ENCODE measurements at regions not wholly inside any gene's neighbourhood (a gene's known extent, or its start where the extent isn't known, plus 50 kb on each side); places are given as distances from the start of the nearest gene placed in this dataset.
A peak's percentile ranks its signal among the peaks of the same experiment; 100 is the strongest.

DNA sequence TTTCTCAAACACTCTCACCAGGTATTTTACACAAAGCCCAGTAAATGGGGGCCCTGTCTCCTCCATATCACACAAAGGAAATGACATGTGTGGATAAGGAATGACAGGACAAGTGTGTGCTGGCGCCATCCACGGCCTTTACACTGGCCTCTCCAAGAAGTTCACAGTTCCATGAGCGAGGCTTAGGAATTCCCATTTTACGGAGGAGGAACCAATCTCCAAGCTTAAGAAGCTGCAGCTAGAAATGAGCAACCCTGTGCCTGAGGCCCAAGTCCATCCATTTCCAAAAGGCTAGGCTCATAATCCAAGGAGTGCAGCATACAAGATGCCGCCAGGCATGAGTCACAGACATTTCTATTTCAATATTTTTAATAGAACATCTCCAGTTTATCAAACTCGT is 203.4 kb downstream of the AUH start:
- no peak overlapping the region for H2AFZ ChIP-seq (ENCODE audit: low read length, unreplicated experiment)
- no peaks in the 10 kb centered on the region for H3K79me2 ChIP-seq (ENCODE audit: control insufficient read depth, insufficient read depth, low read length, unreplicated experiment)
- no peaks in the 10 kb centered on the region for H3K27me3 ChIP-seq (ENCODE audit: insufficient read depth, low read length)
- H3K36me3 ChIP-seq (ENCODE audit: insufficient read depth, low read length): no peaks in the 10 kb centered on the region
- peaks cover 15% of the 10 kb centered on the region for H3K4me1 ChIP-seq (ENCODE audit: control insufficient read depth, insufficient read depth, low read length, unreplicated experiment)
- no peak overlapping the region for H3K4me3 ChIP-seq (ENCODE audit: low read depth, low read length)
- no peak overlapping the region for H3K27ac ChIP-seq (ENCODE audit: low read depth, low read length)

DNA sequence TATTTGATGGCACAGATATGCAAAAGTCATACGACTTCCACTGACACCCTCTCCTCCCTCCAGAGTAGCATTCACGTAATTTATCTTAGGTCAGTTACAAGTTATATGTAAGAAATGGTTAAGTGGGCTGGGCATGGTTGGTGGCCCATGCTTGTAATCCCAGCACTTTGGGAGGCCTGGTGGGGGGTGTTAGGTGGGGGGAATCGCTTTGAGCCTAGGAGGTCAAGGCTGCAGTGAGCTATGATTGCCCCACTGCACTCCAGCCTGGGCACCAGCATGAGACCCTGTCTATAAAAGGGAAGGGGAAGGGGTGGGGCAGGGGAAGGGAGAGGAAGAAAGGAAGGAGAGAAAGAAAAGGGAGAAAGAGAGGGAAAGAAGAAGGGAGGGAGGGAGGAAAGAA is 202.8 kb downstream of the AUH start:
- Histone ChIP-seq H3K27me3 (ENCODE audit: insufficient read depth, low read length) (no peaks in the 10 kb centered on the region), H3K79me2 (ENCODE audit: control insufficient read depth, insufficient read depth, low read length, unreplicated experiment) (no peaks in the 10 kb centered on the region), H3K4me3 (ENCODE audit: low read depth, low read length) (no peak overlapping the region), H2AFZ (ENCODE audit: low read length, unreplicated experiment) (no peak overlapping the region), H3K4me1 (ENCODE audit: control insufficient read depth, insufficient read depth, low read length, unreplicated experiment) (peaks cover 18% of the 10 kb centered on the region), H3K36me3 (ENCODE audit: insufficient read depth, low read length) (no peaks in the 10 kb centered on the region), H3K27ac (ENCODE audit: low read depth, low read length) (no peak overlapping the region)

DNA sequence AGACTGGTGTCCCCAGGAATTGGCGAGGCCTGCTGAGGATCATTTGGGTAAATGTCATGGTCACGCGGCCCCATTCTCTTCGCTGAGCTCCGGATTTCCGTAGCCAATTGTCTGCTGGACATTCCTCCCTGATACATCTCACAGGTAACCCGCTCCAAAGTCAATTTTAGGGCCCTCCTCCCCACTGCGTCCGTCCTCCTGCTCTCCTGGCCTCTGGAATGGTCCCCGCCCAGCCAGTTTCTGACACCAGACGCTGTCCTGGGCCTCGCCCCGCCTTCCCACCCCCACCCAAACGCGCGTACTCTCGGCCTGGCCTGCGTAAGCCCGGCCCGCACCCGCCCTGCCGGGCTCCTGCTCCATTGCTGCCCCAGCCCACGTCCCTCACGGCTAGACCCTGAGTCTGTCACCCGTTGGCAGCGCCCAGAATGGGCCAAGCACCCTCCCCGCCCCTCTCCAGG is 202.0 kb downstream of the AUH start:
- no peak overlapping the region for H3K4me3 ChIP-seq (ENCODE audit: low read depth, low read length)
- no peaks in the 10 kb centered on the region for H3K27me3 ChIP-seq (ENCODE audit: insufficient read depth, low read length)
- H3K36me3 ChIP-seq (ENCODE audit: insufficient read depth, low read length): no peaks in the 10 kb centered on the region
- H2AFZ ChIP-seq (ENCODE audit: low read length, unreplicated experiment): no peak overlapping the region
- H3K79me2 ChIP-seq (ENCODE audit: control insufficient read depth, insufficient read depth, low read length, unreplicated experiment): no peaks in the 10 kb centered on the region
- H3K27ac ChIP-seq (ENCODE audit: low read depth, low read length): no peak overlapping the region
- H3K4me1 ChIP-seq (ENCODE audit: control insufficient read depth, insufficient read depth, low read length, unreplicated experiment): peaks cover 25% of the 10 kb centered on the region

DNA sequence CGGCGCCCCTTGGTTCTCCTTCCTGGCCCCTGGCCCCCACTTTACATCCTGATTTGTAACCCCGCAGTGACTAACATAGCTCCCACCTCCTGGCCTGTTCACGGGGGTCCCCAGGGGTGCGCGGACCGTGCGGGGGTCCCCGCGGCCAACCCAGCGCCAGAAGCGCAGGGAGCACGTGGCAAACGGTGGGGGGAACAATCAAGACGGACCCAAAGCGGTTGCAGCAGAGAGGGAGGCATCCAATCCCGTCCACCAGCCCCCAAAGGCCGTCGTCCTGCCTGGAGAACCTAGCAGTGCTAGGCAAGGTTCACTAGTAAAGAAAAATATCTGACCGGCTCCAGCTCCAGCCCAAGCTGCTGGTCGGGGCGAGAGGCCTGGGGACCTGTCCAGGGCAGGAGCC is 201.5 kb downstream of the AUH start:
- Histone ChIP-seq H2AFZ (ENCODE audit: low read length, unreplicated experiment) (no peak overlapping the region), H3K36me3 (ENCODE audit: insufficient read depth, low read length) (no peaks in the 10 kb centered on the region), H3K27ac (ENCODE audit: low read depth, low read length) (no peak overlapping the region), H3K27me3 (ENCODE audit: insufficient read depth, low read length) (no peaks in the 10 kb centered on the region), H3K4me3 (ENCODE audit: low read depth, low read length) (no peak overlapping the region), H3K4me1 (ENCODE audit: control insufficient read depth, insufficient read depth, low read length, unreplicated experiment) (peaks cover 30% of the 10 kb centered on the region), H3K79me2 (ENCODE audit: control insufficient read depth, insufficient read depth, low read length, unreplicated experiment) (no peaks in the 10 kb centered on the region)

DNA sequence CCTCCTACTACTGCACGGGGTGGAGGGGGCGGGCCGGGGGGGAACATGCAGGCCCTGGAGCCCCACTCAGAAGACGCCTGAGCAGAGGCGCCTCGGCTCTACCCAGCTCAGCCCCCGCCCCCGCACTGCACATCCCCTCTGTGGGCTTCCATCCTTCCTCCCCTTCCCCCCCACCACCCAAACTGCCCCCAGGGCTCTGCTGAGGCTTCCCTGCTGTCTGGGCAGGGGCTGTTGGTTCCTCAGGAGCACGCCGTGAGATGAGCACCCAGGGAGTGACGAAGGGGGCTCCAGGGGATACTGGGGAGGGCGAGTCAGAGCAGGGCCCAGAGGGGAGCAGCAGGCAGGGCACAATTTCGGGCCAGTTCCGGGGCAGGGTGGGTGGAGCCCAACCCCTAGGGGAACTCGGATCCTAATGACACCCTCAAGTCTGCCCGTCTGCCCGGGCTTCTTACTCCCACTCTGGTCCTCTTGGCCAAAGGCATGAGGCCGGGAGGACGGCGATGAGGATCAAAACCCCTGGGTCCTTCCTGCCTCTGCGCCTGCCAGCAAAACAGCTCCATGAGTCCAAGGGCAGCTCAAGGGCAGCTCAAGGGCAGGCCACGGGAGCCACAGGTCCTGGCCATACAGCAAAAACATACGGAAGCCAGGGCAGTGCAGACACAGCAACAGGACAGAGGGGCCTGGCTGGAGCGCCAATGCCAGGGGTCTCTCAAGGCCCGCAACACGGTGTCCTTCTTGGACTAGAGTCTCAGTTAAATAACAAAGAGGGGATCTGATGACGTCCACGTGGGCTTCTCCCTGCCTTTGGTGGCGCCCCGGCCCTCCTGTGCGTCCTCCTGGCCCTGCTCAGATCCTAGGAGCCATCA is 200.9 kb downstream of the AUH start:
- Histone ChIP-seq H3K79me2 (ENCODE audit: control insufficient read depth, insufficient read depth, low read length, unreplicated experiment) (no peaks in the 10 kb centered on the region), H3K4me3 (ENCODE audit: low read depth, low read length) (no peak overlapping the region), H3K36me3 (ENCODE audit: insufficient read depth, low read length) (no peaks in the 10 kb centered on the region), H3K27me3 (ENCODE audit: insufficient read depth, low read length) (no peaks in the 10 kb centered on the region), H3K4me1 (ENCODE audit: control insufficient read depth, insufficient read depth, low read length, unreplicated experiment) (peaks cover 32% of the 10 kb centered on the region), H2AFZ (ENCODE audit: low read length, unreplicated experiment) (no peak overlapping the region), H3K27ac (ENCODE audit: low read depth, low read length) (no peak overlapping the region)

DNA sequence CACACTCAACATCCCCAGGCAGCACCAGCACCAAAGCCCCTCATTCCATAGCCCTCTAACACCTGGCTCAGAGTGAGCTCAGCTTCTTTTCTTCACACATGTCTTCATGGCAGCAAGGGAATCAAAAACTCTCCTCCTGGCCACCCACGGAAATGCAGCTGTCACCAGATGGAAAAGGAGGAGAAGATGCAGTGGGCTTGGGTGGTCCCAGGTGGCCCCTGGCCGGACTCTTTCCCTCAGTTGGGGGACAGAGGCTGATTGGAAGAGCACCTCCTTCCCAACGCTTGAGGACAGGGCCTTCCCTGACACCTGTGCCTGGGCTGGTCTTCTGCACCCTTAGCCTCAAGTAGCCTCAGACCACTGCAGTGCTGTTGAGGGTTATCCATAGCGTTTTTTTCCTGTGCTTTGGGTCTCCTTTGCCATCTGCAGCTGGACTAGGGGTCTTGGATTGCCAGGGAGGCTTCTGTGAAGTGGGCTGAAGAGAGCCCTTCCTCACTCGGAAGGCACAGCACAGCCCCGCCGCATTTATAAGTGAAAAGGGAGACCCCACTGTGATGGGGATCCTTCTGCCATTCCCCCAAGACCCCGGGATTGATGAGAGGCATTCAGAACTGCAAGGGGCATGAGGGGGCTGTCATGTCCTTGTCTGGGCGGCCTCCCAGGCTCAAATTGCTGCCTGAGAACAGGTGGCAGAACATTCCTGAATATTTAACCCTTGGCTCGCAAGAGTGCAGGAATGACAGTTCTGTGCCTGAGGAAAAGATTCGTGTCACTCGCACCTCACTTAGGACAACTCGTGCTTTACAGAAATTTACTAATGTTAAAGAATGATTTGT is 200.0 kb downstream of the AUH start:
- Histone ChIP-seq H2AFZ (ENCODE audit: low read length, unreplicated experiment) (no peak overlapping the region), H3K4me3 (ENCODE audit: low read depth, low read length) (no peak overlapping the region), H3K79me2 (ENCODE audit: control insufficient read depth, insufficient read depth, low read length, unreplicated experiment) (no peaks in the 10 kb centered on the region)

DNA sequence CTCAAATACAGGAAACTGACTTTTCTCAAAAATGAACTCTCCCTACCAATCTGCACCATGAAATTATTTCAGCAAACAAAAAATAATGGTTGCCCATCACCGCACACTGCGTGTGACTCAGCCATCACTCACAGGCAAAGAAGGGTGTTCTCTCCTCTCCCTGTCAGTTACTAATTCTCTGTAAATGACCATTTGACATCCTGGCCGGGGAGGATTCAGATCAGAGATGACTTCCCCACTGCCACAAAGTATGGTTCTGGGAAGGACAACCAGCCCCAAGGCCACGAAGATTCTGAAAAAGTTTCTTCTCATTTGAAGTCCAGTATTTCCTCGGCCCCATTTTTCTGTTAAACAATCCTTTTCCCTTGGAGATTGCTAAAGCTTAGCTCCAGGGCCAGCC is 199.4 kb downstream of the AUH start:
- H3K36me3 ChIP-seq (ENCODE audit: insufficient read depth, low read length): no peaks in the 10 kb centered on the region
- H3K27me3 ChIP-seq (ENCODE audit: insufficient read depth, low read length): no peaks in the 10 kb centered on the region
- no peak overlapping the region for H3K4me3 ChIP-seq (ENCODE audit: low read depth, low read length)
- no peaks in the 10 kb centered on the region for H3K79me2 ChIP-seq (ENCODE audit: control insufficient read depth, insufficient read depth, low read length, unreplicated experiment)
- H3K27ac ChIP-seq (ENCODE audit: low read depth, low read length): peak overlapping the region; percentile 60
- H3K4me1 ChIP-seq (ENCODE audit: control insufficient read depth, insufficient read depth, low read length, unreplicated experiment): peaks cover 42% of the 10 kb centered on the region
- peak overlapping the region; percentile 9 for H2AFZ ChIP-seq (ENCODE audit: low read length, unreplicated experiment)

More for the DNA sequence above, 200.0 kb downstream of the AUH start:
- peaks cover 38% of the 10 kb centered on the region for H3K4me1 ChIP-seq (ENCODE audit: control insufficient read depth, insufficient read depth, low read length, unreplicated experiment)
- H3K36me3 ChIP-seq (ENCODE audit: insufficient read depth, low read length): no peaks in the 10 kb centered on the region
- peak overlapping the region; percentile 60 for H3K27ac ChIP-seq (ENCODE audit: low read depth, low read length)
- H3K27me3 ChIP-seq (ENCODE audit: insufficient read depth, low read length): no peaks in the 10 kb centered on the region

DNA sequence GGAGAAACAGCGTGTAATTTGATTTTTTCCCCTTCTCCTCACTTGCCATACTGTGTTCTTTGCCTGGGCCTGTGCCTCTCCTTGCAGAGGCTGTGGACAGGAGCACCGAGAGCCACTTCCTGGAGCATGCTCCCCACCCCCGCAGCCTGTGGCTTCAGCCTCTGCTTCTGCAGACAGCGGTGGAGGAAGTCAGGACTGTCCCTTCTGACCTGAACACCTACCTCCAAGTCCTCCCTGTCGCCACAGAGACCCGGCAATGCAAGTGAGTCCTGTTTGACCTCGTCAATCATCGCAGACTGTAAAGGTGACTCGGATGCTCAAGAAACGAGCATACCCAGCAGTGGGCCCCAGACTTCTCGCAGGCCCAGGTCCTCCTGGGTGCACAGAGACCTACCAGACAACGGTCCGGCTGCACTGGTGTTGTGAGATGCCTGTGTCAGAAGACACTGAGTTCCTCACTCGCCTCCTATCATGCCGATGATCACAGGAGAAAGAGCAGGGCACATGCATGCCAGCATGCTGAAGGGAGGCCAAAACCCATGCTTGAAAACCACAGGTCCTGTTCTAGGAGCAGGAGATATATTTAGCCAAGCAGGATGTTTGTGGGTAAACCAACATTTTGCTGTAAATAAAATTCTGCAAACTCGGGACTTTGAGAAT is 198.8 kb downstream of the AUH start:
- Histone ChIP-seq H3K27ac (ENCODE audit: low read depth, low read length) (peak overlapping the region; percentile 60), H3K36me3 (ENCODE audit: insufficient read depth, low read length) (no peaks in the 10 kb centered on the region), H3K4me1 (ENCODE audit: control insufficient read depth, insufficient read depth, low read length, unreplicated experiment) (peaks cover 42% of the 10 kb centered on the region), H2AFZ (ENCODE audit: low read length, unreplicated experiment) (peak overlapping the region; percentile 9), H3K4me3 (ENCODE audit: low read depth, low read length) (no peak overlapping the region), H3K79me2 (ENCODE audit: control insufficient read depth, insufficient read depth, low read length, unreplicated experiment) (no peaks in the 10 kb centered on the region), H3K27me3 (ENCODE audit: insufficient read depth, low read length) (no peaks in the 10 kb centered on the region)

DNA sequence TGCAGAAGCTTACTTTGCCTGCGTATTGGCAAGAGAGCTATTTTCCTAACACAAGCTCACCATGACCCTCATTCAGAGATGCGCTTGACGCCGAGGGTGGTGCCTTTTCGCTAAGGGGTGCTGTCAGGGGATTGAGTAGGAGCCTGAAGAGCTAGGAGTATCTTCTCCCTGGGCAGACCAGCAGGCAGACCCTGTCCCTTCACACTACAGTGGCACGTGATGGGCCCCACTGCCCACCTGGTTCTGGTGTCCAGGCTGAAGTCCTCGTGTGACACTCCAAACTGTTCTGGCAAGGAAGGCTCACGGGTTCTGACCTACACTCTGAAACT is 198.3 kb downstream of the AUH start:
- no peak overlapping the region for H2AFZ ChIP-seq (ENCODE audit: low read length, unreplicated experiment)
- H3K4me3 ChIP-seq (ENCODE audit: low read depth, low read length): no peak overlapping the region
- H3K4me1 ChIP-seq (ENCODE audit: control insufficient read depth, insufficient read depth, low read length, unreplicated experiment): peaks cover 42% of the 10 kb centered on the region
- no peaks in the 10 kb centered on the region for H3K79me2 ChIP-seq (ENCODE audit: control insufficient read depth, insufficient read depth, low read length, unreplicated experiment)
- H3K27ac ChIP-seq (ENCODE audit: low read depth, low read length): no peak overlapping the region
- no peaks in the 10 kb centered on the region for H3K27me3 ChIP-seq (ENCODE audit: insufficient read depth, low read length)
- no peaks in the 10 kb centered on the region for H3K36me3 ChIP-seq (ENCODE audit: insufficient read depth, low read length)

DNA sequence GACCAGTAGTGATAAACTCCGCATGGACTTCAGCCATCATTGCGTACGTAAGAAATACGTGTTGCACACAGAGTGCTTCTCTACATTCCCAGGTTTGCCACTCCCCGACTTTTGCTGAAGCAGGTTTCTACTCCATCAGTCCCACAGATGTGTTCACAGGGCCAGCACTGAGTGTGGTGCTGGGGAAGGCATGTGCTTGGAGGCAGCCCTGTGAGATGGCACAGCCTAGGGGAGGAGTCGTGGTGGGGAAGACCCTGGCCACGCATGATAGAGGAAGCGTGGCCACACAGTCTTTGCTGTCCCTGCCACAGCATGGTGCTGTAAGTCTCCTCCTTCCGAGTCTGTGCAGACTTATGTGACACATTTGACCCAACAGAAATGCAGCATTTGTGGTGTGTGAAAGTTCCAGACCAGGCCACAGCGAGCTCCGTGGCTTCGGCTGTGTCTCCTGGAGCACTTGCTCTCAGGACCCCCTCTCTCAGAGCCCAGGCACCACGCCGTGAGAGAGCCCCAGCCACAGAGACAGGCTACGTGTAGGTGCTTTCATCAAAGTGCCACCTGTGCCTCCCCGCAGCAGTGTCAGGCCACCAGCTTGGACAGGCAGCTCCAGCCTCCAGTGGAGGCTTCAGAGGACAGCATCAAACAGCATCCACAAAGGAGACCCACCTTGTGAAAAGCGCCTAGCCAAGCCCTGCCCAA is 197.8 kb downstream of the AUH start:
- Histone ChIP-seq H2AFZ (ENCODE audit: low read length, unreplicated experiment) (no peak overlapping the region), H3K4me1 (ENCODE audit: control insufficient read depth, insufficient read depth, low read length, unreplicated experiment) (peaks cover 42% of the 10 kb centered on the region), H3K36me3 (ENCODE audit: insufficient read depth, low read length) (no peaks in the 10 kb centered on the region), H3K4me3 (ENCODE audit: low read depth, low read length) (no peak overlapping the region), H3K27ac (ENCODE audit: low read depth, low read length) (no peak overlapping the region), H3K27me3 (ENCODE audit: insufficient read depth, low read length) (no peaks in the 10 kb centered on the region), H3K79me2 (ENCODE audit: control insufficient read depth, insufficient read depth, low read length, unreplicated experiment) (no peaks in the 10 kb centered on the region)

All from ACC112 (cell line).